Endothelial cell (in vitro differentiated cells): ENCODE measurements at regions not wholly inside any gene's neighbourhood (a gene's known extent, or its start where the extent isn't known, plus 50 kb on each side); places are given as distances from the start of the nearest gene placed in this dataset.
"Not testable (repeated sequence)": the region's sequence is repeated elsewhere in the genome, so short reads cannot be mapped to it uniquely, and the experiment has no call there.

ENCODE experiments used
- DNase-seq: peaks from one replicate; pipeline ENCODE4 v3.0.0; 2021; ENCODE audit warnings: low spot score
- H3K27ac Mint-ChIP-seq: one replicate; pipeline ENCODE4 v1.8.0; 2021; ENCODE audit warnings: mixed read lengths, inconsistent platforms; ENCODE audit not compliant: unreplicated experiment
- H3K27me3 Mint-ChIP-seq: one replicate; pipeline ENCODE4 v1.8.0; 2021; ENCODE audit warnings: mild to moderate bottlenecking, moderate library complexity, mixed read lengths, inconsistent platforms; ENCODE audit not compliant: unreplicated experiment
- H3K36me3 Mint-ChIP-seq: one replicate; pipeline ENCODE4 v1.8.0; 2021; ENCODE audit warnings: mild to moderate bottlenecking, low read depth, mixed read lengths, inconsistent platforms; ENCODE audit not compliant: unreplicated experiment
- H3K4me1 Mint-ChIP-seq: one replicate; pipeline ENCODE4 v1.8.0; 2021; ENCODE audit warnings: mild to moderate bottlenecking, mixed read lengths, inconsistent platforms; ENCODE audit not compliant: unreplicated experiment
- H3K4me3 Mint-ChIP-seq: one replicate; pipeline ENCODE4 v1.8.0; 2021; ENCODE audit warnings: mild to moderate bottlenecking, mixed read lengths, inconsistent platforms; ENCODE audit not compliant: unreplicated experiment
- H3K9me3 Mint-ChIP-seq: one replicate; pipeline ENCODE4 v1.8.0; 2021; ENCODE audit warnings: mixed read lengths, inconsistent platforms; ENCODE audit not compliant: unreplicated experiment
- TF ChIP-seq, protein P1 (sequence below): fragments of 200-600 bp; sonication (generic); IDR thresholded peaks from one replicate; pipeline ENCODE4 v1.5.0; 2021; ENCODE audit warnings: antibody characterized with exemption; ENCODE audit not compliant: unreplicated experiment

DNA sequence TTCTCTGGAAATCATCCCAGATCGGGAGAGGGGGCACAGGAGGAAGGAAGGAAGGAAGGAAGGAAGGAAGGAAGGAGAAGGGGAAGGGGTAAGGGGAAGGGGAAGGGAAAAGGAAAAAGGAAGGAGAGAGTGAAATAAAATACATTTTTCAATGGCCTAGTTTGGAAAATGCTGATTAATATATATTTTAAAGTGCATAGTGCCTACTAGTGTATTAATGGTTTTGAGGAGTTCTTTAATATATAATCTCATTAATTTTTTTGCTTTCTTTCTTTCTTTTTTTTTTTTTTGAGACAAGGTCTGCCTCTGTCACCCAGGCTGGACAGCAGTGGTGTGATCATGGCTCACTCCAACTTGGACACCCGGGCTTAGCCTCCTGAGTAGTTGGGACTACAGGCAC lies 107.8 kb upstream of the FOLH1 start:
- Mint-ChIP-seq H3K27ac (no peak overlapping the region), H3K4me1 (no peaks in the 10 kb centered on the region), H3K9me3 (no peaks in the 10 kb centered on the region), H3K27me3 (no peaks in the 10 kb centered on the region), H3K4me3 (no peak overlapping the region), H3K36me3 (no peaks in the 10 kb centered on the region)
- DNase-seq: no peak
- TF ChIP-seq, protein P1, sequence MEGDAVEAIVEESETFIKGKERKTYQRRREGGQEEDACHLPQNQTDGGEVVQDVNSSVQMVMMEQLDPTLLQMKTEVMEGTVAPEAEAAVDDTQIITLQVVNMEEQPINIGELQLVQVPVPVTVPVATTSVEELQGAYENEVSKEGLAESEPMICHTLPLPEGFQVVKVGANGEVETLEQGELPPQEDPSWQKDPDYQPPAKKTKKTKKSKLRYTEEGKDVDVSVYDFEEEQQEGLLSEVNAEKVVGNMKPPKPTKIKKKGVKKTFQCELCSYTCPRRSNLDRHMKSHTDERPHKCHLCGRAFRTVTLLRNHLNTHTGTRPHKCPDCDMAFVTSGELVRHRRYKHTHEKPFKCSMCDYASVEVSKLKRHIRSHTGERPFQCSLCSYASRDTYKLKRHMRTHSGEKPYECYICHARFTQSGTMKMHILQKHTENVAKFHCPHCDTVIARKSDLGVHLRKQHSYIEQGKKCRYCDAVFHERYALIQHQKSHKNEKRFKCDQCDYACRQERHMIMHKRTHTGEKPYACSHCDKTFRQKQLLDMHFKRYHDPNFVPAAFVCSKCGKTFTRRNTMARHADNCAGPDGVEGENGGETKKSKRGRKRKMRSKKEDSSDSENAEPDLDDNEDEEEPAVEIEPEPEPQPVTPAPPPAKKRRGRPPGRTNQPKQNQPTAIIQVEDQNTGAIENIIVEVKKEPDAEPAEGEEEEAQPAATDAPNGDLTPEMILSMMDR: no peak

DNA sequence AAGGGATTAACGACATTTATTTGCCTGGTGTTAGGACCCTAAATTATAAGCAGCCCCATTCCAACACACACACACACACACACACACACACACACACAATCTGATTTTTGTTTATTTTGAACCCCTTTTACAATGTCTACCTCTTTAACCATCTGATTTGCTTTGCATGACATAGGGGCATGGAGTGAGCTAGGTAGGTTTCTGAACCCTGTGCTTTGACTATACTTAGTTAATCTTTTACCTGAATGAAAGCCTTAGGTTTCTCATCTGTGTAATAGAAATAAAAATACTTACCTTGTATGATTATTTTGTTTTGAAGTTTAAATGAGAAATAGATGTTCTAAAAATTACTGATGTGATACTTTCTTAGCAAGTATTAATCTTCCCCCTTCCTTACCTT lies 94.7 kb upstream of the FOLH1 start:
- Mint-ChIP-seq H3K27ac (no peak overlapping the region), H3K36me3 (no peaks in the 10 kb centered on the region), H3K27me3 (no peaks in the 10 kb centered on the region), H3K4me1 (no peaks in the 10 kb centered on the region), H3K9me3 (no peaks in the 10 kb centered on the region), H3K4me3 (no peak overlapping the region)
- DNase-seq: no peak
- TF ChIP-seq, protein P1: no peak

DNA sequence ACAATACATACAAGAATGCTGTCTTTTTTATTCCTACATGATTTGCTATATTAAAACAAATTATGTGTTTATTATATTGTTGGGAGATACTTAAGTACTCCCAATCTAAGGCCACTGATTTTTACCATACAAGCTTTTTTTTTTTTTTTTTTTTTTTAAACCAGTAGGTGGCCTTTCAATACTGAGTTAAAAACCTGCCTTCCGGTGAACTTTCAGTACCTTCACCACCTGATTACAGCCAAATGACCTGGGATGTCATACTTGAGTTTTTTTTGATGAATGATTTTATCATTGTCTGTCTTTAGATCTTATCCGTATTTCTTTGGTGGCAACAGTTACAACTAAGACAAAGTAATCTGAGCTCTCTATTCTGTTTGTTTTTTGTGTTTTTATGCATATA lies 94.0 kb upstream of the FOLH1 start:
- no peaks in the 10 kb centered on the region for H3K4me1 Mint-ChIP-seq
- H3K4me3 Mint-ChIP-seq: no peak overlapping the region
- DNase-seq: no peak
- H3K9me3 Mint-ChIP-seq: peaks cover 4% of the 10 kb centered on the region
- no peaks in the 10 kb centered on the region for H3K27me3 Mint-ChIP-seq
- TF ChIP-seq, protein P1: no peak
- no peaks in the 10 kb centered on the region for H3K36me3 Mint-ChIP-seq
- H3K27ac Mint-ChIP-seq: no peak overlapping the region

GRCh38 chr11:49298017-49298416 lies 89.6 kb upstream of the FOLH1 start:
- not testable (repeated sequence) for H3K36me3 Mint-ChIP-seq, DNase-seq, H3K4me3 Mint-ChIP-seq, H3K27me3 Mint-ChIP-seq, H3K27ac Mint-ChIP-seq, H3K9me3 Mint-ChIP-seq, H3K4me1 Mint-ChIP-seq

DNA sequence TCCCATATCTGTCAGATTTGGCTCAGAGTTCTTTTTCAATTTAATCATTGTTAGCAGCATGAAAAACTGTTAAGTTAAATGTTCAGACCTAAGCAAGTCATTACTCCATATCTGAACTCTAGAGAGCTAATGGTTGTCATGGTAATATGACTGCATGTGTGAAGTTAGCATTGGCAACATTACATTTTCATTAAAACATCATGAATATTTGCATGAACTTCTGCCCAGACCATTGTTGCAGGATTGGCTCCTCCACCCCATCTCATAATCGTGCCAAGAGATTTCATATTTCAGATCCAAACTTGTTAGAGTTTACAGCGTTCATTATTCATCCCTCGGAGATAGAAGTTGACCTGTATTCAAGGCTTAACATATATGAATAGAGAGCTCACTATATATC lies 75.5 kb upstream of the FOLH1 start:
- H3K27me3 Mint-ChIP-seq, H3K4me3 Mint-ChIP-seq, DNase-seq, H3K4me1 Mint-ChIP-seq, H3K27ac Mint-ChIP-seq, H3K36me3 Mint-ChIP-seq, H3K9me3 Mint-ChIP-seq: not testable (repeated sequence)

DNA sequence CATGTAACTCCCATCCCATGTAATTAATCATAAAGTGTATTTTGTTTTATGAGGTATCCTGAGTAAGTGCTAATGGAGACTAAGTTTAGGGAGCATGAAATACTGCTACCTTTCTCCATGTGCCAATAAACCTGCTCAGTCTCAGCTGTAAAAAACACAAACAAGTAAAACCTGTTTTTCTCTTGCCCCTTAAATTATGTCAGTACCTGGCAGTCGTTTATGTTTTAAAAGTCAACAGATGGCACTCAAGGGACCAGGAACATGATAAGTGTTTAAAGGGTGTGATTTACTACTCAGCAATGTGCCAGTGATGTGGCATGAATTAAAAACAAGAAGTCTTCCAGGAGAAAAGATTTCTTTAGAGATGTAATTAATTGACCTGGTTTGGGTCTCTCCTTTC lies 74.9 kb upstream of the FOLH1 start:
- DNase-seq, H3K9me3 Mint-ChIP-seq, H3K4me3 Mint-ChIP-seq, H3K4me1 Mint-ChIP-seq, H3K36me3 Mint-ChIP-seq, H3K27ac Mint-ChIP-seq, H3K27me3 Mint-ChIP-seq: not testable (repeated sequence)

GRCh38 chr11:49282125-49282524 lies 73.7 kb upstream of the FOLH1 start:
- H3K27me3 Mint-ChIP-seq, H3K4me3 Mint-ChIP-seq, H3K27ac Mint-ChIP-seq, DNase-seq, H3K36me3 Mint-ChIP-seq, H3K9me3 Mint-ChIP-seq, H3K4me1 Mint-ChIP-seq: not testable (repeated sequence)

- not testable (repeated sequence) for H3K36me3 Mint-ChIP-seq, H3K27me3 Mint-ChIP-seq, DNase-seq, H3K9me3 Mint-ChIP-seq, H3K27ac Mint-ChIP-seq, H3K4me1 Mint-ChIP-seq, H3K4me3 Mint-ChIP-seq
Measured at GRCh38 chr11:49277951-49278350, 69.5 kb upstream of the FOLH1 start.
